ENCODE measurements at regions not wholly inside any gene's neighbourhood (a gene's known extent, or its start where the extent isn't known, plus 50 kb on each side); places are given as distances from the start of the nearest gene placed in this dataset.

- TF ChIP-seq POLR2AphosphoS5 (IDR thresholded peaks at IDR 0.05; ENCODE audit: low read depth, low read length), result no peak
- TF ChIP-seq REST (IDR thresholded peaks at IDR 0.05; ENCODE audit: insufficient read depth in 1 of 2, low read depth in 2 of 2, low read length in 2 of 2), result no peak
- no peak for TF ChIP-seq TAF1 (IDR thresholded peaks at IDR 0.05; ENCODE audit: borderline replicate concordance, insufficient read depth, low read length)
- TF ChIP-seq SIN3A (IDR thresholded peaks at IDR 0.05; ENCODE audit: borderline replicate concordance, insufficient read depth, low read length), result no peak
- TF ChIP-seq FOXP2 (optimal IDR thresholded peaks at IDR 0.05; ENCODE audit: borderline replicate concordance, extremely low read depth, extremely low read length, insufficient read depth), result no peak
These were observed 195.7 kb downstream of the ADAMTS15 start for GRCh38 chr11:130644187-130644586.

All from PFSK-1 (cell line).